SK-N-SH treated with all-trans-retinoic acid at 6 μM for 48 hours (cell line): ENCODE measurements at regions not wholly inside any gene's neighbourhood (a gene's known extent, or its start where the extent isn't known, plus 50 kb on each side); places are given as distances from the start of the nearest gene placed in this dataset.

Experiments used
- ATAC-seq: fragments of 200-7000 bp; cut with Tn5 transposase; 3 replicates; pipeline ENCODE4 v1.9.1; 2020; ENCODE audit warnings: mild to moderate bottlenecking, moderate library complexity
- ARNTL ChIP-seq: fragments of 450-650 bp; formaldehyde crosslinking; IDR thresholded peaks from 2 replicates; pipeline ENCODE4 v1.5.0; 2020; ENCODE audit warnings: low read depth, mild to moderate bottlenecking, moderate library complexity, borderline replicate concordance
- BACH2 ChIP-seq: fragments of 250-450 bp; sonication (Bioruptor Pico); IDR thresholded peaks from 2 replicates; pipeline ENCODE4 v1.9.0; 2021; ENCODE audit warnings: mild to moderate bottlenecking, borderline replicate concordance
- CSDC2 ChIP-seq: fragments of 250-450 bp; sonication (Bioruptor Pico); IDR thresholded peaks from 2 replicates; pipeline ENCODE4 v1.5.0; 2020; ENCODE audit warnings: mild to moderate bottlenecking, moderate library complexity
- CSRNP3 ChIP-seq: fragments of 250-450 bp; sonication (Bioruptor Pico); IDR thresholded peaks from 2 replicates; pipeline ENCODE4 v1.5.1; 2021; ENCODE audit warnings: mild to moderate bottlenecking, moderate library complexity
- ESRRG ChIP-seq: fragments of 250-450 bp; sonication (Bioruptor Pico); IDR thresholded peaks from 2 replicates; pipeline ENCODE4 v1.6.1; 2021; ENCODE audit warnings: mild to moderate bottlenecking
- GLIS3 ChIP-seq: fragments of 250-450 bp; sonication (Bioruptor Pico); IDR thresholded peaks from 2 replicates; pipeline ENCODE4 v1.5.0; 2020; ENCODE audit warnings: mild to moderate bottlenecking, moderate library complexity
- ISL1 ChIP-seq: fragments of 250-450 bp; sonication (Bioruptor Pico); IDR thresholded peaks from 2 replicates; pipeline ENCODE4 v2.1.2; 2022; ENCODE audit warnings: mild to moderate bottlenecking, moderate library complexity
- OSR1 ChIP-seq: fragments of 250-450 bp; sonication (Bioruptor Pico); IDR thresholded peaks from 2 replicates; pipeline ENCODE4 v1.8.0; 2022; ENCODE audit warnings: moderate library complexity, mild to moderate bottlenecking, inconsistent platforms
- PATZ1 ChIP-seq: fragments of 250-450 bp; sonication (Bioruptor Pico); IDR thresholded peaks from 2 replicates; pipeline ENCODE4 v1.8.0; 2020; ENCODE audit warnings: mild to moderate bottlenecking, moderate library complexity, borderline replicate concordance
- PPARA ChIP-seq: fragments of 250-450 bp; sonication (Bioruptor Pico); IDR thresholded peaks from 2 replicates; pipeline ENCODE4 v1.5.0; 2020; ENCODE audit warnings: mild to moderate bottlenecking, borderline replicate concordance
- RARB ChIP-seq: fragments of 250-450 bp; sonication (Bioruptor Pico); IDR thresholded peaks from 2 replicates; pipeline ENCODE4 v1.8.0; 2021; ENCODE audit warnings: mild to moderate bottlenecking, moderate library complexity
- SNAI2 ChIP-seq: fragments of 250-450 bp; sonication (Bioruptor Pico); IDR thresholded peaks from 2 replicates; pipeline ENCODE4 v1.5.0; 2020; ENCODE audit warnings: mild to moderate bottlenecking, moderate library complexity
- TCF4 ChIP-seq: fragments of 250-450 bp; sonication (Bioruptor Pico); IDR thresholded peaks from 2 replicates; pipeline ENCODE4 v1.8.0; 2021; ENCODE audit warnings: mild to moderate bottlenecking, moderate library complexity, borderline replicate concordance
- TOX ChIP-seq: fragments of 250-450 bp; sonication (Bioruptor Pico); IDR thresholded peaks from 2 replicates; pipeline ENCODE4 v1.8.0; 2021; ENCODE audit warnings: mild to moderate bottlenecking, moderate library complexity, borderline replicate concordance
- TSHZ2 ChIP-seq: fragments of 250-450 bp; sonication (Bioruptor Pico); IDR thresholded peaks from 2 replicates; pipeline ENCODE4 v1.5.0; 2020; ENCODE audit warnings: mild to moderate bottlenecking, moderate library complexity
- ZC3H10 ChIP-seq: fragments of 250-450 bp; sonication (Bioruptor Pico); IDR thresholded peaks from 2 replicates; pipeline ENCODE4 v1.5.1; 2021; ENCODE audit warnings: mild to moderate bottlenecking, moderate library complexity
- ZFP3 ChIP-seq: fragments of 250-450 bp; sonication (Bioruptor Pico); IDR thresholded peaks from 2 replicates; pipeline ENCODE4 v1.5.0; 2020; ENCODE audit warnings: mild to moderate bottlenecking, moderate library complexity
- ZFP30 ChIP-seq: fragments of 450-650 bp; formaldehyde crosslinking; IDR thresholded peaks from 2 replicates; pipeline ENCODE4 v1.5.0; 2022; ENCODE audit warnings: mild to moderate bottlenecking, moderate library complexity
- ZNF565 ChIP-seq: fragments of 450-650 bp; formaldehyde crosslinking; conservative IDR thresholded peaks from 2 replicates; pipeline ENCODE4 v1.5.0; 2020; ENCODE audit warnings: low read depth, mild to moderate bottlenecking, moderate library complexity
- ZNF70 ChIP-seq: fragments of 450-650 bp; formaldehyde crosslinking; IDR thresholded peaks from 2 replicates; pipeline ENCODE4 v1.5.0; 2020; ENCODE audit warnings: mild to moderate bottlenecking, moderate library complexity
- ZNF8 ChIP-seq: fragments of 450-650 bp; formaldehyde crosslinking; IDR thresholded peaks from 2 replicates; pipeline ENCODE4 v1.5.0; 2020; ENCODE audit warnings: mild to moderate bottlenecking, moderate library complexity
- TF ChIP-seq, protein P1 (sequence below): fragments of 250-450 bp; sonication (Bioruptor Pico); IDR thresholded peaks from 2 replicates; pipeline ENCODE4 v1.5.1; 2020; ENCODE audit warnings: low read depth, mild to moderate bottlenecking, moderate library complexity
- TF ChIP-seq, protein P2 (sequence below): fragments of 250-450 bp; sonication (Bioruptor Pico); IDR thresholded peaks from 2 replicates; pipeline ENCODE4 v1.8.0; 2021; ENCODE audit warnings: low read depth, mild to moderate bottlenecking, moderate library complexity, borderline replicate concordance

- TF ChIP-seq ARNTL (CRISPR knock-in tag): no peak
- TF ChIP-seq ZFP3 (CRISPR knock-in tag): 0 out of 2 replicates have a peak, but pooled peaks have one; percentile 41
- TF ChIP-seq BACH2 (CRISPR knock-in tag): no peak
- TF ChIP-seq ZNF565: no peak
- TF ChIP-seq ZC3H10: no peak
- TF ChIP-seq RARB (CRISPR knock-in tag): no peak
- TF ChIP-seq TSHZ2: peak; percentile 60; the same call in 1 of the 2 replicates
- peak; percentile 91 for TF ChIP-seq ISL1 (CRISPR knock-in tag)
- no peak for TF ChIP-seq PATZ1 (CRISPR knock-in tag)
- TF ChIP-seq TCF4 (CRISPR knock-in tag): peak; percentile 64
- no peak; the same call in 1 of the 2 replicates for TF ChIP-seq CSRNP3 (CRISPR knock-in tag)
- TF ChIP-seq, protein P1, sequence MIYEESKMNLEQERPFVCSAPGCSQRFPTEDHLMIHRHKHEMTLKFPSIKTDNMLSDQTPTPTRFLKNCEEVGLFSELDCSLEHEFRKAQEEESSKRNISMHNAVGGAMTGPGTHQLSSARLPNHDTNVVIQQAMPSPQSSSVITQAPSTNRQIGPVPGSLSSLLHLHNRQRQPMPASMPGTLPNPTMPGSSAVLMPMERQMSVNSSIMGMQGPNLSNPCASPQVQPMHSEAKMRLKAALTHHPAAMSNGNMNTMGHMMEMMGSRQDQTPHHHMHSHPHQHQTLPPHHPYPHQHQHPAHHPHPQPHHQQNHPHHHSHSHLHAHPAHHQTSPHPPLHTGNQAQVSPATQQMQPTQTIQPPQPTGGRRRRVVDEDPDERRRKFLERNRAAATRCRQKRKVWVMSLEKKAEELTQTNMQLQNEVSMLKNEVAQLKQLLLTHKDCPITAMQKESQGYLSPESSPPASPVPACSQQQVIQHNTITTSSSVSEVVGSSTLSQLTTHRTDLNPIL (CRISPR knock-in tag): no peak
- TF ChIP-seq, protein P2, sequence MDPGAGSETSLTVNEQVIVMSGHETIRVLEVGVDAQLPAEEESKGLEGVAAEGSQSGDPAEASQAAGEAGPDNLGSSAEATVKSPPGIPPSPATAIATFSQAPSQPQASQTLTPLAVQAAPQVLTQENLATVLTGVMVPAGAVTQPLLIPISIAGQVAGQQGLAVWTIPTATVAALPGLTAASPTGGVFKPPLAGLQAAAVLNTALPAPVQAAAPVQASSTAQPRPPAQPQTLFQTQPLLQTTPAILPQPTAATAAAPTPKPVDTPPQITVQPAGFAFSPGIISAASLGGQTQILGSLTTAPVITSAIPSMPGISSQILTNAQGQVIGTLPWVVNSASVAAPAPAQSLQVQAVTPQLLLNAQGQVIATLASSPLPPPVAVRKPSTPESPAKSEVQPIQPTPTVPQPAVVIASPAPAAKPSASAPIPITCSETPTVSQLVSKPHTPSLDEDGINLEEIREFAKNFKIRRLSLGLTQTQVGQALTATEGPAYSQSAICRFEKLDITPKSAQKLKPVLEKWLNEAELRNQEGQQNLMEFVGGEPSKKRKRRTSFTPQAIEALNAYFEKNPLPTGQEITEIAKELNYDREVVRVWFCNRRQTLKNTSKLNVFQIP (CRISPR knock-in tag): no peak
- TF ChIP-seq CSDC2 (CRISPR knock-in tag): 0 out of 2 replicates have a peak, but pooled peaks have one; percentile 42
- TF ChIP-seq PPARA (CRISPR knock-in tag): no peak
- 0 out of 2 replicates have a peak, but pooled peaks have one; percentile 55 for TF ChIP-seq GLIS3 (CRISPR knock-in tag)
- TF ChIP-seq SNAI2: peak; percentile 57; the same call in 1 of the 2 replicates
- TF ChIP-seq ZFP30 (CRISPR knock-in tag): no peak
- 0 out of 2 replicates have a peak, but pooled peaks have one; percentile 43 for TF ChIP-seq ESRRG
- TF ChIP-seq ZNF8 (CRISPR knock-in tag): no peak
- no peak for TF ChIP-seq ZNF70 (CRISPR knock-in tag)
- no peak for TF ChIP-seq TOX (CRISPR knock-in tag)
- TF ChIP-seq OSR1 (CRISPR knock-in tag): no peak
- TF ChIP-seq, all 23 proteins: peak for 8
- ATAC-seq: peak; percentile 93
Measured at GRCh38 chr10:29141761-29142160, 147.1 kb upstream of the LYZL1 start.

- ATAC-seq: no peak
- TF ChIP-seq ZFP30 (CRISPR knock-in tag) (no peak), ZNF565 (no peak), PPARA (CRISPR knock-in tag) (no peak)
Measured at GRCh38 chr10:29142516-29143314, 146.2 kb upstream of the LYZL1 start.
